Heart left ventricle (tissue), 16 donors: ENCODE measurements at regions not wholly inside any gene's neighbourhood (a gene's known extent, or its start where the extent isn't known, plus 50 kb on each side); places are given as distances from the start of the nearest gene placed in this dataset.

Experiments
- ATAC-seq, 4 donors: fragments of 200-7000 bp; cut with Tn5 transposase; one replicate each; pipeline ENCODE4 v1.9.1; 2020 to 2022; ENCODE audit warnings: moderate library complexity in 4 of 4, mild to moderate bottlenecking in 3 of 4, moderate number of reproducible peaks in 1 of 4
- DNase-seq, 5 donors: peaks; one replicate each; pipeline ENCODE4 v3.0.0-alpha.2; 2020
- H3K27ac ChIP-seq, 12 donors: fragments of 200-600 bp; sonication (generic) in 4 of 12; one replicate each; pipeline versions ENCODE4 v1.5.0 to v1.8.0; 2016 to 2022; ENCODE audit warnings: mild to moderate bottlenecking in 2 of 12
- H3K27me3 ChIP-seq, 9 donors: fragments of 200-600 bp; sonication (generic) in 2 of 9; one replicate each; pipeline versions ENCODE4 v1.5.1 to v1.8.0; 2016 to 2022; ENCODE audit warnings: mild to moderate bottlenecking in 3 of 9
- H3K36me3 ChIP-seq, 9 donors: fragments of 200-600 bp; sonication (generic) in 2 of 9; one replicate each; pipeline versions ENCODE4 v1.5.0 to v1.8.0; 2018 to 2022; ENCODE audit warnings: mild to moderate bottlenecking in 2 of 9
- H3K4me1 ChIP-seq, 12 donors: fragments of 200-600 bp; sonication (generic) in 4 of 12; one replicate each; pipeline versions ENCODE4 v1.5.0 to v1.8.0; 2016 to 2022; ENCODE audit warnings: mild to moderate bottlenecking in 3 of 12
- H3K4me3 ChIP-seq, 12 donors: fragments of 200-600 bp; sonication (generic) in 4 of 12; one replicate each; pipeline versions ENCODE4 v1.5.0 to v1.8.0; 2017 to 2022; ENCODE audit warnings: mild to moderate bottlenecking in 9 of 12, moderate library complexity in 4 of 12
- H3K9me3 ChIP-seq, 12 donors: fragments of 200-600 bp; sonication (generic) in 4 of 12; one replicate each; pipeline versions ENCODE4 v1.5.0 to v1.8.0; 2016 to 2022; ENCODE audit warnings: mild to moderate bottlenecking in 1 of 12
- POLR2A ChIP-seq, 2 donors: fragments of 450-650 bp; IDR thresholded peaks; one replicate each; pipeline ENCODE4 v1.6.1; 2017; ENCODE audit warnings: antibody characterized with exemption in 2 of 2, mild to moderate bottlenecking in 2 of 2, moderate library complexity in 2 of 2
- WGBS, 4 donors: extraction: QIAGEN DNeasy Blood & Tissue Kit in 2 of 4; methylation state at CpG; one replicate each; pipeline versions ENCODE4 v1.1.5 to v1.1.7; 2013 to 2018; 5-methylcytosine and 5-hydroxymethylcytosine counted together
- intact Hi-C, 10 donors: fragments of 100-400 bp; cut with DNase I; formaldehyde crosslinking; loops; one replicate each; pipeline versions ENCODE4 v1.11.1 to v1.14.2; 2022
- TF ChIP-seq, protein P1 (sequence below), 12 donors: fragments of 200-600 bp; sonication (generic) in 4 of 12; IDR thresholded peaks; one replicate each; pipeline versions ENCODE4 v1.5.0 to v1.8.0; 2018 to 2022; ENCODE audit warnings: antibody characterized with exemption in 12 of 12, mild to moderate bottlenecking in 5 of 12
- donor health status: ischemic (EF 13 %, LVEDD 7.1; RV severe dilation, severe dysfunction).
- donor health status: healthy with polysubstance abuse.
- donor health status: DM: no; HTN: yes; CAD: no.
- donor health status: DM: no; HTN: no; CAD: no.
- donor health status: ischemic (EF 25% LVEDD 6.9; RV normal size, moderate dysfunction).
- donor health status: ischemic (EF 25% LVEDD 5.7; RV mildly dilated, moderate dysfunction).
- donor health status: healthy.
- donor health status: DM: yes; HTN: yes; CAD: no.
- donor health status: ischemic (EF 35%, LVEDD 5.7; RV mildly dilated, moderate dysfunction).
- donor health status: nonischemic (EF 11% LVEDD 7.7; RV severe dilation, severe dysfunction).
- donor health status: DM: yes; HTN: yes; CAD: no.
- donor health status: PGD.
- donor health status: ischemic (EF 29% LVEDD 5.4; RV normal size, mild dysfunction).
- donor health status: nonischemic (EF 23%, LVEDD 6.1; RV moderate dilation, normal function).

DNA sequence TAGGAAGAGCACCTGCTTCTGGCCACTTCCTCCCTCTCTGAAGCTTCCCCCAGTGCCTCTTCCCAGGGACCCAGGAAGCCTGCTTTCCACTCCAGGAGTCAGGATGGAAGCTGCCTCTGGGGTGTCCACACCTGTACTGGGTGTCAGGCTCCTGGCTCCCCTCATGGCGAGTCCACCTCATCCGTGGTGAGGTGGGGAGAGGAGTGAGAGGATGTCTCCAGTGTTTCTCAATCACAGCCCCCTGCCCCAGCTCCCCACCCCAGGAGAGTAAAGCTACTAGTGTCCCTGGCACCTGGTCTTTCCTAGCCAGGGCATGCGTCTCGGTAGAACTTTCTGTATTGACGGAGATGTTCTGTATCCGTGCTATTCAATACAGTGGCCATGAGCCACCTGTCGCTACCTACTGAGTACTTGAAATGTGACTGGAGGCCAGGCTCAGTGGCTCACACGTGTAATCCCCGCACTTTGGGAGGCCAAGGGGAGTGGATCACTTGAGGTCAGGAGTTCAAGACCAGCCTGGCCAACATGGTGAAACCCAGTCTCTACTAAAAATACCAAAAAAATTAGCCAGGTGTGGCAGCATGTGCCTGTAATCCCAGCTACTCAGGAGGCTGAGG, 171.2 kb upstream of the HAAO start:
- WGBS, 4 donors: 96 to 100% (median 96%) methylated on average over 8 to 9 of the region's 9 CpGs
- no peak overlapping the region for H3K4me3 ChIP-seq
- TF ChIP-seq POLR2A (IDR thresholded peaks at IDR 0.05): no peak
- TF ChIP-seq, protein P1, sequence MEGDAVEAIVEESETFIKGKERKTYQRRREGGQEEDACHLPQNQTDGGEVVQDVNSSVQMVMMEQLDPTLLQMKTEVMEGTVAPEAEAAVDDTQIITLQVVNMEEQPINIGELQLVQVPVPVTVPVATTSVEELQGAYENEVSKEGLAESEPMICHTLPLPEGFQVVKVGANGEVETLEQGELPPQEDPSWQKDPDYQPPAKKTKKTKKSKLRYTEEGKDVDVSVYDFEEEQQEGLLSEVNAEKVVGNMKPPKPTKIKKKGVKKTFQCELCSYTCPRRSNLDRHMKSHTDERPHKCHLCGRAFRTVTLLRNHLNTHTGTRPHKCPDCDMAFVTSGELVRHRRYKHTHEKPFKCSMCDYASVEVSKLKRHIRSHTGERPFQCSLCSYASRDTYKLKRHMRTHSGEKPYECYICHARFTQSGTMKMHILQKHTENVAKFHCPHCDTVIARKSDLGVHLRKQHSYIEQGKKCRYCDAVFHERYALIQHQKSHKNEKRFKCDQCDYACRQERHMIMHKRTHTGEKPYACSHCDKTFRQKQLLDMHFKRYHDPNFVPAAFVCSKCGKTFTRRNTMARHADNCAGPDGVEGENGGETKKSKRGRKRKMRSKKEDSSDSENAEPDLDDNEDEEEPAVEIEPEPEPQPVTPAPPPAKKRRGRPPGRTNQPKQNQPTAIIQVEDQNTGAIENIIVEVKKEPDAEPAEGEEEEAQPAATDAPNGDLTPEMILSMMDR (IDR thresholded peaks at IDR 0.05): no peak
- DNase-seq: no peak
- ATAC-seq: no peak
- H3K36me3 ChIP-seq: no peaks in the 10 kb centered on the region
- no peaks in the 10 kb centered on the region for H3K9me3 ChIP-seq
- H3K4me1 ChIP-seq: peaks cover 2 to 86% (median 61%) of the 10 kb centered on the region in 12 donors
- H3K27ac ChIP-seq: peak overlapping the region in 9 of 12 donors; percentile 22 to 91 (median 67)
- H3K27me3 ChIP-seq: no peaks in the 10 kb centered on the region
- intact Hi-C loops: loop anchor here in 1 of 10 donors (5.0 kb wide), 1 partner anchor 119 kb away; no protein-coding TSS in a partner anchor

- peak in 2 of 5 donors; percentile 17 to 53 for DNase-seq
Observed at GRCh38 chr2:42962508-42962953, 170.1 kb upstream of the HAAO start.

DNA sequence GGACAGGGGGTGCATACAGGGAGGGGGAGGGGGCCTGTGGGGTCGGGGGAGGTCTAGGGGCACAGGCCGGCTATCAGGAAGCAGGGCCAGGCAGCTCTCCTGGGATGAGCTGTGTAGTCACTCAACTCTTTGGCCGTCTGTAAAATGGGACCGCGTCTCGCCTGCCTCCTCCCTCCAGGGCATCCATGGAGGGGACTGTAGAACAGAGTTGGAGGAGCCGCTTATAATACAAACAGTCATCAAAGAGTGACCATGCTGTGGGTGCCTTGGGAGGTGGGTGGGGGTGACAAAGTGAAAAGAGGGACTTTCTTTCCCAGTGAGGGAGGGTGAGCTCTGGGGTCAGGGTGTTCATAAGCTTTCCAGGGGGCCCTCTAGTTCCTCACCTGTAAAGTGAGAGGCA, 169.6 kb upstream of the HAAO start:
- WGBS, 4 donors: 39 to 69% (median 66%) methylated on average over 6 to 7 of the region's 7 CpGs
- H3K4me3 ChIP-seq: no peak overlapping the region
- intact Hi-C loops: loop anchor here in 1 of 10 donors (5.0 kb wide), 1 partner anchor 120 kb away; no protein-coding TSS in a partner anchor
- peaks cover 2 to 81% (median 54%) of the 10 kb centered on the region in 12 donors for H3K4me1 ChIP-seq
- no peaks in the 10 kb centered on the region for H3K27me3 ChIP-seq
- DNase-seq (peak in 2 of 5 donors; percentile 22 to 51), ATAC-seq (no peak)
- no peaks in the 10 kb centered on the region for H3K36me3 ChIP-seq
- no peaks in the 10 kb centered on the region for H3K9me3 ChIP-seq
- TF ChIP-seq, protein P1 (IDR thresholded peaks at IDR 0.05): no peak
- TF ChIP-seq POLR2A (IDR thresholded peaks at IDR 0.05): no peak
- H3K27ac ChIP-seq: peak overlapping the region; percentile 67 to 91 (median 85)

More at GRCh38 chr2:42962508-42962953, 170.1 kb upstream of the HAAO start:
- Histone ChIP-seq H3K36me3 (no peaks in the 10 kb centered on the region), H3K27ac (peak overlapping the region; percentile 67 to 91 (median 85)), H3K4me3 (no peak overlapping the region), H3K4me1 (peaks cover 2 to 82% (median 55%) of the 10 kb centered on the region in 12 donors), H3K27me3 (no peaks in the 10 kb centered on the region), H3K9me3 (no peaks in the 10 kb centered on the region)
- ATAC-seq: no peak
- intact Hi-C loops: loop anchor here in 1 of 10 donors (5.0 kb wide), 1 partner anchor 120 kb away; no protein-coding TSS in a partner anchor
- no peak for TF ChIP-seq POLR2A (IDR thresholded peaks at IDR 0.05)
- TF ChIP-seq, protein P1 (IDR thresholded peaks at IDR 0.05): no peak
- 46 to 49% (median 47%) methylated on average over 12 of the region's 12 CpGs for WGBS, 4 donors

- ATAC-seq (peak; percentile 30 to 74 (median 64)), DNase-seq (peak; percentile 70 to 81 (median 72))
- TF ChIP-seq POLR2A (IDR thresholded peaks at IDR 0.05): no peak
- TF ChIP-seq, protein P1 (IDR thresholded peaks at IDR 0.05): no peak
- no peaks in the 10 kb centered on the region for H3K9me3 ChIP-seq
- no peaks in the 10 kb centered on the region for H3K27me3 ChIP-seq
- 35 to 53% (median 42%) methylated on average over 15 of the region's 15 CpGs for WGBS, 4 donors
- intact Hi-C loops: loop anchor here in 1 of 10 donors (5.0 kb wide), 1 partner anchor 121 kb away; no protein-coding TSS in a partner anchor
- H3K4me3 ChIP-seq: no peak overlapping the region
- peak overlapping the region; percentile 70 to 91 (median 85) for H3K27ac ChIP-seq
- H3K36me3 ChIP-seq: no peaks in the 10 kb centered on the region
- peaks cover 2 to 81% (median 54%) of the 10 kb centered on the region in 12 donors for H3K4me1 ChIP-seq
Observed at GRCh38 chr2:42961385-42961811, 169.0 kb upstream of the HAAO start.
